Naive thymus-derived CD4-positive, alpha-beta T cell (primary cell): ENCODE measurements at regions not wholly inside any gene's neighbourhood (a gene's known extent, or its start where the extent isn't known, plus 50 kb on each side); places are given as distances from the start of the nearest gene placed in this dataset.

Experiments
- ATAC-seq: fragments of 150-1000 bp; cut with Tn5 transposase; 2 replicates; pipeline ENCODE4 v1.10.0; 2021; ENCODE audit warnings: mild to moderate bottlenecking, moderate library complexity
- CTCF ChIA-PET: fragments of 350-600 bp; sonication (Branson Sonifier 250); formaldehyde crosslinking; loops from one replicate; lab custom pipeline; 2021; ENCODE audit warnings: antibody characterized with exemption; lab: Charles Lee
- POLR2A ChIA-PET: fragments of 350-600 bp; sonication (Branson Sonifier 250); formaldehyde crosslinking; loops from one replicate; lab custom pipeline; 2021; ENCODE audit warnings: antibody characterized with exemption, inconsistent platforms; lab: Charles Lee
- DNase-seq, 9 donors: peaks; one replicate each; pipeline versions ENCODE4 v3.0.0 to v3.0.0-alpha.2; 2020 to 2022; ENCODE audit warnings: mixed read lengths in 1 of 9
- H3K27ac ChIP-seq: one replicate; pipeline ENCODE4 v1.7.0; 2013; ENCODE audit warnings: mild to moderate bottlenecking, low read depth, low read length, moderate library complexity
- H3K27me3 ChIP-seq, 2 donors: one replicate each; pipeline ENCODE4 v1.7.0; 2013; ENCODE audit warnings: low read length in 2 of 2, mild to moderate bottlenecking in 2 of 2, moderate library complexity in 2 of 2; ENCODE audit not compliant: control insufficient read depth in 2 of 2, insufficient read depth in 2 of 2
- H3K36me3 ChIP-seq, 3 experiments: 1 replicate in 2 of 3; 2 replicates in 1 of 3; pipeline ENCODE4 v1.7.0; 2013; ENCODE audit warnings: low read length in 3 of 3, mild to moderate bottlenecking in 3 of 3, moderate library complexity in 1 of 3; ENCODE audit not compliant: insufficient read depth in 3 of 3, control insufficient read depth in 2 of 3
- H3K4me1 ChIP-seq, 2 donors: one replicate each; pipeline ENCODE4 v1.7.0; 2013; ENCODE audit warnings: low read length in 2 of 2, mild to moderate bottlenecking in 2 of 2, moderate library complexity in 1 of 2; ENCODE audit not compliant: control insufficient read depth in 2 of 2, insufficient read depth in 2 of 2
- H3K4me3 ChIP-seq: 2 replicates; pipeline ENCODE4 v1.7.0; 2013; ENCODE audit warnings: mild to moderate bottlenecking, low read length
- H3K9me3 ChIP-seq, 3 experiments: 1 replicate in 2 of 3; 2 replicates in 1 of 3; pipeline ENCODE4 v1.7.0; 2013; ENCODE audit warnings: low read length in 3 of 3; ENCODE audit not compliant: control insufficient read depth in 2 of 3
- H3K27ac Mint-ChIP-seq, 9 donors: one replicate each; pipeline ENCODE4 v1.8.0; 2020 to 2022; ENCODE audit warnings: mixed read lengths in 9 of 9, mild to moderate bottlenecking in 8 of 9, moderate library complexity in 5 of 9, inconsistent platforms in 2 of 9
- H3K27me3 Mint-ChIP-seq, 5 donors: one replicate each; pipeline ENCODE4 v1.8.0; 2021 to 2022; ENCODE audit warnings: mixed read lengths in 5 of 5, mild to moderate bottlenecking in 1 of 5
- H3K36me3 Mint-ChIP-seq, 5 donors: one replicate each; pipeline ENCODE4 v1.8.0; 2020 to 2022; ENCODE audit warnings: mixed read lengths in 5 of 5, mild to moderate bottlenecking in 3 of 5, inconsistent platforms in 1 of 5
- H3K4me1 Mint-ChIP-seq, 7 donors: one replicate each; pipeline ENCODE4 v1.8.0; 2020 to 2022; ENCODE audit warnings: mixed read lengths in 7 of 7, mild to moderate bottlenecking in 3 of 7, inconsistent platforms in 1 of 7
- H3K4me3 Mint-ChIP-seq, 10 donors: one replicate each; pipeline ENCODE4 v1.8.0; 2020 to 2022; ENCODE audit warnings: mild to moderate bottlenecking in 10 of 10, mixed read lengths in 10 of 10, moderate library complexity in 6 of 10, inconsistent platforms in 2 of 10
- H3K9me3 Mint-ChIP-seq, 11 donors: one replicate each; pipeline ENCODE4 v1.8.0; 2020 to 2022; ENCODE audit warnings: mixed read lengths in 11 of 11, mild to moderate bottlenecking in 4 of 11, inconsistent platforms in 1 of 11, moderate library complexity in 1 of 11
- intact Hi-C, 2 donors: fragments of 100-400 bp; cut with micrococcal nuclease; formaldehyde crosslinking; loops; one replicate each; pipeline ENCODE4 v1.15.1; 2023

DNA sequence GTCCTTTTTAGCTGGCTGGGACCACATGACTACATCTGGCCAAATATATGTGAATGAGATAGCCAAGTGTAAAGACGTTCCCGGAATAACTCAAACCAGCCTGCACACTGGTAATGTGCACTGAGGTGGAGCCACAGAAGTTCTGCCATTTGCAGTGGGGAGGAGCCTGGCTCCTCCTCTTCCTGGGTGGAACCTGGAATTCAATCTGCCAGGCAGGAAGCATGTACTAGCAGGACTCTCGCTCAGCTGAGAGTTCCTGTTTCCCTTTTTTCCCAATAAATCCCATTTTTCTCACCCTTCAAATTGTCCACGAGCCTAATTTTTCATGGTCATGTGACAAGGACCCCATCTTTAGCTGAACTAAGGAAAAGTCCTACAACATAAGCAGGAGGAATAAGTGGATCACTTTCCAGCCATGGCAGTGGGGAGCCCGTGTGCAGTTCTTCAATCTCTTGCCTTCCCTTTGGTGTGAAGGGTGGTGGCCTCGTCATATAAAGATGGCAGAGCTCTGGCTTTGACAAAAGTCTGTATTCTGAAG, 183.2 kb downstream of the UXS1 start:
- no peak overlapping the region for H3K27ac Mint-ChIP-seq
- H3K27me3 ChIP-seq, result no peaks in the 10 kb centered on the region
- no peak for ATAC-seq
- no peak for DNase-seq
- CTCF ChIA-PET, result no interaction called here
- intact Hi-C loops, result no loop called here
- H3K9me3 Mint-ChIP-seq, result peaks cover 5 to 30% (median 18%) of the 10 kb centered on the region in 11 donors
- no peak overlapping the region for H3K4me3 Mint-ChIP-seq
- H3K4me1 ChIP-seq, result no peaks in the 10 kb centered on the region
- peaks cover 0 to 15% (median 10%) of the 10 kb centered on the region in 5 donors for H3K36me3 Mint-ChIP-seq
- peaks cover 0 to 16% (median 6%) of the 10 kb centered on the region in 7 donors for H3K4me1 Mint-ChIP-seq
- no peak overlapping the region for H3K4me3 ChIP-seq
- H3K36me3 ChIP-seq, result no peaks in the 10 kb centered on the region
- H3K27me3 Mint-ChIP-seq, result no peaks in the 10 kb centered on the region
- H3K27ac ChIP-seq, result no peak overlapping the region
- POLR2A ChIA-PET, result interaction anchor here (1.3 to 1.5 kb wide), 2 partner anchors 12 to 20 kb away, joined by 3 read pairs; no protein-coding TSS in a partner anchor
- H3K9me3 ChIP-seq, result peaks cover 2 to 8% (median 7%) of the 10 kb centered on the region in 3 experiments

DNA sequence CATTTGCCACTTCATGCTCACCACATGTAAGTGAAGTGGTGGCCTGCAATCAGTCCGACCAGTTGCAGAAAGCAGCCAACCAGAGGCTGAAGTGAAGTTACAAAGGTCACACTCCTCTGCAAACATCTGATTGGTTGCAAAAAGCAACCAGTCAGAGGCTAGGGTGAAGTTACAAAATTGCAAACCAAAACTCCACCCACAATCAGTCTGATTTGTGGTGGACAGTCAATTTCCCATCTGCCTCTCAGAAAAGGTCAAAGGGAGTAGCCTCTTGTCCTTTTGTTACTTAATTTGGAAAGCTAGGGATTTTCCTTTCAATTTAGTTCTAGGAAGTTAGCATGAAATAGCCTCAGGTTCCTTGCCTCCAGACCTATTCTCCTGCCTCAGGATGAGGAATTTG, 185.0 kb downstream of the UXS1 start:
- CTCF ChIA-PET, result no interaction called here
- Histone ChIP-seq H3K27ac (no peak overlapping the region), H3K4me1 (no peaks in the 10 kb centered on the region), H3K4me3 (no peak overlapping the region), H3K36me3 (no peaks in the 10 kb centered on the region), H3K27me3 (no peaks in the 10 kb centered on the region), H3K9me3 (peaks cover 7 to 14% (median 7%) of the 10 kb centered on the region in 3 experiments)
- no peak for DNase-seq
- ATAC-seq, result no peak
- peaks cover 0 to 17% (median 14%) of the 10 kb centered on the region in 5 donors for H3K36me3 Mint-ChIP-seq
- no peak overlapping the region for H3K27ac Mint-ChIP-seq
- intact Hi-C loops, result no loop called here
- peaks cover 6 to 48% (median 32%) of the 10 kb centered on the region in 11 donors for H3K9me3 Mint-ChIP-seq
- peaks cover 0 to 3% (median 0%) of the 10 kb centered on the region in 7 donors for H3K4me1 Mint-ChIP-seq
- POLR2A ChIA-PET, result no interaction called here
- no peak overlapping the region for H3K4me3 Mint-ChIP-seq
- no peaks in the 10 kb centered on the region for H3K27me3 Mint-ChIP-seq

DNA sequence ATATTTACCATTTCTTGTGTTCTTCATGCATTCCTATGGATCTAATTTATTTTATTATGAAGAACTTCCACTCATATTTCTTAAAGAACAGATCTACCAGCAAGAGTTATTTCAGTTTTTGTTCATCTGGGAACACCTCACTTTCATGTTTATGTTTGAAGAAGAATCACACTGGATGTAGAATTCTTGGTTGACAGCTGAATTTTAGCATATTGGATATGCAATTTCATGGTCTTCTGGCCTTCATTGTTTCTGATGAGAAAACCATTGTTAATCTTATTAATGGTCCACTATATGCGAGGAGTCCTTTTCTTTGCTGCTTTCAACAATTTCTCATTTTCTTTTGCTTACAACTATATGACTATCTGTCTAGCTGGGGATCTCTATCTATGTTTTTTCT, 189.2 kb downstream of the UXS1 start:
- DNase-seq (no peak), ATAC-seq (no peak)
- Mint-ChIP-seq H3K4me3 (no peak overlapping the region), H3K36me3 (peaks cover 3 to 20% (median 15%) of the 10 kb centered on the region in 5 donors), H3K9me3 (peaks cover 8 to 68% (median 32%) of the 10 kb centered on the region in 11 donors), H3K27me3 (peaks cover 0 to 18% (median 0%) of the 10 kb centered on the region in 5 donors), H3K4me1 (peaks cover 0 to 2% (median 0%) of the 10 kb centered on the region in 7 donors), H3K27ac (no peak overlapping the region)
- no peaks in the 10 kb centered on the region for H3K36me3 ChIP-seq
- intact Hi-C loops, result loop anchor here in 1 of 2 donors (5.0 kb wide), 2 partner anchors 32 to 38 kb away; no protein-coding TSS in a partner anchor
- no peaks in the 10 kb centered on the region for H3K27me3 ChIP-seq
- H3K9me3 ChIP-seq, result peaks cover 7 to 18% (median 7%) of the 10 kb centered on the region in 3 experiments
- ChIA-PET POLR2A (interaction anchor here (0.6 kb wide), 1 partner anchor 147 kb away, joined by 4 read pairs; no protein-coding TSS in a partner anchor), CTCF (interaction anchor here (0.7 kb wide), 1 partner anchor 60 kb away, joined by 4 read pairs; no protein-coding TSS in a partner anchor)
- H3K4me1 ChIP-seq, result no peaks in the 10 kb centered on the region
- H3K27ac ChIP-seq, result no peak overlapping the region
- H3K4me3 ChIP-seq, result no peak overlapping the region

GRCh38 chr2:105999211-105999989, 194.7 kb downstream of the UXS1 start:
- Mint-ChIP-seq H3K9me3 (peaks cover 7 to 53% (median 22%) of the 10 kb centered on the region in 11 donors), H3K36me3 (peaks cover 1 to 11% (median 8%) of the 10 kb centered on the region in 5 donors), H3K27ac (peak overlapping the region in 1 of 9 donors; percentile 17), H3K27me3 (peaks cover 0 to 18% (median 0%) of the 10 kb centered on the region in 5 donors), H3K4me1 (peaks cover 0 to 33% (median 6%) of the 10 kb centered on the region in 7 donors), H3K4me3 (no peak overlapping the region)
- Histone ChIP-seq H3K4me1 (no peaks in the 10 kb centered on the region), H3K27me3 (no peaks in the 10 kb centered on the region), H3K4me3 (no peak overlapping the region), H3K36me3 (no peaks in the 10 kb centered on the region), H3K27ac (no peak overlapping the region), H3K9me3 (peaks cover 0 to 16% (median 4%) of the 10 kb centered on the region in 3 experiments)
- intact Hi-C loops, result no loop called here
- DNase-seq (no peak), ATAC-seq (no peak)
- ChIA-PET CTCF (no interaction called here), POLR2A (interaction anchor here (0.8 to 1.6 kb wide), 3 partner anchors 20 to 93 kb away, joined by 3 read pairs; no protein-coding TSS in a partner anchor)

DNA sequence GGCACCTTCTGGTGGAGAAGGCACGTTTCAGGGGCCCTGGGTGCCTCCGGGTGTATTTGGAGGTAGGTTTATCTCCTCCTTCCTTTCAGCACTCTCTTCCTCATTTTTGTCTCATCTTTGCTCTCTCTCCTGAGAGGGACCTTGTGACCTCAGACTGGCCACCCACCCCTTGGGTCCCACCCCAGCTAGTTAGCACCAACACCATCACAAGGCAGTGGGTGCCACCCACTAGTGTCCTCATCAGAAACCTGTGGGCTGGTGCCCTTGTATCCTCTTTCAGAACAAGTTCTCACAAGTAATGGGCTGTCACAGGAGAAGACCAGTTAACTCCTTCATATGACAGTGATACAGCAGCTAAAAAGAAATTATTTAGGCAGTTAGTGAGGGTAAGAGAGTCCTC, 196.4 kb downstream of the UXS1 start:
- intact Hi-C loops, result no loop called here
- Mint-ChIP-seq H3K27me3 (peaks cover 0 to 14% (median 0%) of the 10 kb centered on the region in 5 donors), H3K27ac (no peak overlapping the region), H3K36me3 (peaks cover 1 to 26% (median 7%) of the 10 kb centered on the region in 5 donors), H3K4me3 (no peak overlapping the region), H3K4me1 (peaks cover 0 to 50% (median 8%) of the 10 kb centered on the region in 7 donors), H3K9me3 (peaks cover 12 to 54% (median 27%) of the 10 kb centered on the region in 11 donors)
- no peak overlapping the region for H3K27ac ChIP-seq
- ChIA-PET POLR2A (interaction anchor here (1.6 kb wide), 1 partner anchor 47 kb away, joined by 3 read pairs; no protein-coding TSS in a partner anchor), CTCF (no interaction called here)
- peaks cover 0 to 33% (median 4%) of the 10 kb centered on the region in 3 experiments for H3K9me3 ChIP-seq
- no peak for ATAC-seq
- no peaks in the 10 kb centered on the region for H3K36me3 ChIP-seq
- no peaks in the 10 kb centered on the region for H3K27me3 ChIP-seq
- no peak overlapping the region for H3K4me3 ChIP-seq
- H3K4me1 ChIP-seq, result no peaks in the 10 kb centered on the region
- no peak for DNase-seq

GRCh38 chr2:105990624-105991023, 203.5 kb downstream of the UXS1 start:
- ATAC-seq (no peak), DNase-seq (no peak)
- Mint-ChIP-seq H3K9me3 (peaks cover 19 to 65% (median 39%) of the 10 kb centered on the region in 11 donors), H3K4me3 (peak overlapping the region in 3 of 10 donors; percentile 12 to 71 (median 68)), H3K36me3 (peaks cover 9 to 34% (median 12%) of the 10 kb centered on the region in 5 donors), H3K27me3 (no peaks in the 10 kb centered on the region), H3K4me1 (peaks cover 3 to 87% (median 50%) of the 10 kb centered on the region in 7 donors), H3K27ac (peak overlapping the region in 3 of 9 donors; percentile 43 to 74 (median 62))
- Histone ChIP-seq H3K27ac (no peak overlapping the region), H3K36me3 (no peaks in the 10 kb centered on the region), H3K4me3 (peak overlapping the region; percentile 8), H3K9me3 (peaks cover 5 to 56% (median 9%) of the 10 kb centered on the region in 3 experiments), H3K4me1 (peaks cover 7 to 27% of the 10 kb centered on the region in 2 donors), H3K27me3 (no peaks in the 10 kb centered on the region)
- POLR2A ChIA-PET, result interaction anchor here (2.1 kb wide), 1 partner anchor 55 kb away, joined by 5 read pairs; no protein-coding TSS in a partner anchor
- CTCF ChIA-PET, result interaction anchor here (1.2 kb wide), 1 partner anchor 104 kb away, joined by 3 read pairs; no protein-coding TSS in a partner anchor
- intact Hi-C loops, result no loop called here
